Mesenchymal stem cell (in vitro differentiated cells and primary cell): ENCODE measurements at regions not wholly inside any gene's neighbourhood (a gene's known extent, or its start where the extent isn't known, plus 50 kb on each side); places are given as distances from the start of the nearest gene placed in this dataset.

ENCODE experiments used
- DNase-seq: peaks from one replicate; pipeline ENCODE4 v3.0.0-alpha.2; 2013
- H2AFZ ChIP-seq: one replicate; pipeline ENCODE4 v1.6.1; 2013; ENCODE audit warnings: low read depth, mild to moderate bottlenecking, control low read depth, inconsistent platforms, low read length, moderate library complexity
- H2AK5ac ChIP-seq: 2 replicates; pipeline ENCODE4 v1.6.1; 2013; ENCODE audit warnings: low read length, moderate library complexity, mild to moderate bottlenecking, inconsistent platforms; ENCODE audit not compliant: severe bottlenecking
- H2BK120ac ChIP-seq: one replicate; pipeline ENCODE4 v1.6.1; 2013; ENCODE audit warnings: low read depth, mild to moderate bottlenecking, inconsistent platforms, low read length, moderate library complexity
- H2BK12ac ChIP-seq, 2 experiments: one replicate each; pipeline ENCODE4 v1.6.1; 2013; ENCODE audit warnings: inconsistent platforms in 2 of 2, low read length in 2 of 2, mild to moderate bottlenecking in 2 of 2, moderate library complexity in 2 of 2, control low read depth in 1 of 2
- H2BK15ac ChIP-seq: one replicate; pipeline ENCODE4 v1.6.1; 2013; ENCODE audit warnings: mild to moderate bottlenecking, low read depth, inconsistent platforms; ENCODE audit not compliant: poor library complexity, severe bottlenecking
- H2BK5ac ChIP-seq: 2 replicates; pipeline ENCODE4 v1.6.1; 2013; ENCODE audit warnings: low read depth, mild to moderate bottlenecking, low read length, control low read depth, inconsistent platforms; ENCODE audit not compliant: poor library complexity, severe bottlenecking
- H3K14ac ChIP-seq, 2 experiments: one replicate each; pipeline ENCODE4 v1.6.1; 2013; ENCODE audit warnings: inconsistent platforms in 2 of 2, low read length in 2 of 2, control low read depth in 1 of 2, mild to moderate bottlenecking in 1 of 2, moderate library complexity in 1 of 2
- H3K18ac ChIP-seq, 2 experiments: one replicate each; pipeline ENCODE4 v1.6.1; 2013; ENCODE audit warnings: inconsistent platforms in 2 of 2, low read length in 2 of 2, control low read depth in 1 of 2, low read depth in 1 of 2, mild to moderate bottlenecking in 1 of 2
- H3K23ac ChIP-seq, 2 experiments: one replicate each; pipeline ENCODE4 v1.6.1; 2013; ENCODE audit warnings: inconsistent platforms in 2 of 2, low read length in 2 of 2, mild to moderate bottlenecking in 2 of 2, moderate library complexity in 2 of 2, control low read depth in 1 of 2
- H3K27ac ChIP-seq: 2 replicates; pipeline ENCODE4 v1.5.1; 2013; ENCODE audit warnings: mild to moderate bottlenecking, moderate library complexity, low read length, control low read depth, inconsistent platforms; ENCODE audit not compliant: poor library complexity, severe bottlenecking
- H3K27me3 ChIP-seq, 2 experiments: 2 replicates each; pipeline versions ENCODE4 v1.6.1 to v1.7.0; 2013; ENCODE audit warnings: low read length in 2 of 2, mild to moderate bottlenecking in 2 of 2, moderate library complexity in 2 of 2, control low read depth in 1 of 2, inconsistent platforms in 1 of 2; ENCODE audit not compliant: control insufficient read depth in 1 of 2, insufficient read depth in 1 of 2
- H3K36me3 ChIP-seq, 2 experiments: 2 replicates each; pipeline versions ENCODE4 v1.6.1 to v1.7.0; 2013; ENCODE audit warnings: low read length in 2 of 2, control low read depth in 1 of 2, inconsistent platforms in 1 of 2, low read depth in 1 of 2, mild to moderate bottlenecking in 1 of 2; ENCODE audit not compliant: insufficient read depth in 2 of 2, control insufficient read depth in 1 of 2
- H3K4ac ChIP-seq, 2 experiments: one replicate each; pipeline ENCODE4 v1.6.1; 2013; ENCODE audit warnings: inconsistent platforms in 2 of 2, low read length in 2 of 2, mild to moderate bottlenecking in 2 of 2, moderate library complexity in 2 of 2, control low read depth in 1 of 2, low read depth in 1 of 2
- H3K4me1 ChIP-seq: 2 replicates; pipeline ENCODE4 v1.6.1; 2013; ENCODE audit warnings: low read depth, low read length, control low read depth; ENCODE audit not compliant: control insufficient read depth, insufficient read depth
- H3K4me2 ChIP-seq: 2 replicates; pipeline ENCODE4 v1.6.1; 2013; ENCODE audit warnings: low read length, mild to moderate bottlenecking, inconsistent platforms; ENCODE audit not compliant: poor library complexity, severe bottlenecking
- H3K4me3 ChIP-seq, 2 experiments: 2 replicates each; pipeline versions ENCODE4 v1.5.1 to v1.7.0; 2013; ENCODE audit warnings: low read length in 2 of 2, mild to moderate bottlenecking in 2 of 2, control low read depth in 1 of 2, low read depth in 1 of 2; ENCODE audit not compliant: insufficient read depth in 1 of 2
- H3K79me1 ChIP-seq: replicated peaks from 2 replicates; pipeline ENCODE4 v1.6.1; 2013; ENCODE audit warnings: mild to moderate bottlenecking, control low read depth, low read length, inconsistent platforms; ENCODE audit not compliant: poor library complexity, severe bottlenecking
- H3K9ac ChIP-seq: 2 replicates; pipeline ENCODE4 v1.7.0; 2013; ENCODE audit warnings: mild to moderate bottlenecking, low read length, moderate library complexity
- H3K9me3 ChIP-seq: 2 replicates; pipeline ENCODE4 v1.7.0; 2013; ENCODE audit warnings: mild to moderate bottlenecking, low read length; ENCODE audit not compliant: control insufficient read depth
- H4K8ac ChIP-seq: one replicate; pipeline ENCODE4 v1.6.1; 2013; ENCODE audit warnings: inconsistent platforms, mild to moderate bottlenecking, low read length, moderate library complexity
- H4K91ac ChIP-seq: one replicate; pipeline ENCODE4 v1.6.1; 2013; ENCODE audit warnings: mild to moderate bottlenecking, low read length, inconsistent platforms
- WGBS: methylation state at CpG from one replicate; pipeline ENCODE4 v1.1.7; 2013; ENCODE audit warnings: mixed read lengths; 5-methylcytosine and 5-hydroxymethylcytosine counted together

- Histone ChIP-seq H3K79me1 (no peaks in the 10 kb centered on the region), H3K4me1 (no peaks in the 10 kb centered on the region), H3K18ac (no peak overlapping the region), H3K9me3 (no peaks in the 10 kb centered on the region), H3K27ac (no peak overlapping the region), H2AFZ (no peak overlapping the region), H2AK5ac (no peak overlapping the region), H3K4me2 (no peak overlapping the region), H3K36me3 (no peaks in the 10 kb centered on the region), H3K4me3 (no peak overlapping the region), H4K91ac (no peak overlapping the region), H3K4ac (no peak overlapping the region), H2BK15ac (no peak overlapping the region), H2BK12ac (no peak overlapping the region), H2BK120ac (no peak overlapping the region), H3K9ac (no peak overlapping the region), H3K14ac (no peak overlapping the region), H3K23ac (no peak overlapping the region), H3K27me3 (no peaks in the 10 kb centered on the region), H2BK5ac (no peak overlapping the region), H4K8ac (no peak overlapping the region)
- WGBS: 100% methylated on average over 2 of the region's 2 CpGs
- DNase-seq: no peak
Observed at GRCh38 chr3:189534531-189534930, 96.7 kb upstream of the TP63 start.

- Histone ChIP-seq H3K4me2 (no peak overlapping the region), H2BK5ac (no peak overlapping the region), H3K9ac (no peak overlapping the region), H4K91ac (no peak overlapping the region), H3K14ac (no peak overlapping the region), H3K4me1 (no peaks in the 10 kb centered on the region), H3K9me3 (no peaks in the 10 kb centered on the region), H2AFZ (no peak overlapping the region), H3K36me3 (no peaks in the 10 kb centered on the region), H2BK120ac (no peak overlapping the region), H2BK12ac (no peak overlapping the region), H2AK5ac (no peak overlapping the region), H3K4me3 (no peak overlapping the region), H4K8ac (no peak overlapping the region), H3K23ac (no peak overlapping the region), H2BK15ac (no peak overlapping the region), H3K18ac (no peak overlapping the region), H3K4ac (no peak overlapping the region), H3K79me1 (no peaks in the 10 kb centered on the region), H3K27ac (no peak overlapping the region), H3K27me3 (no peaks in the 10 kb centered on the region)
- WGBS: 63% methylated on average over 1 of the region's 1 CpG
- no peak for DNase-seq
Observed at GRCh38 chr3:189537135-189537534, 94.1 kb upstream of the TP63 start.

DNA sequence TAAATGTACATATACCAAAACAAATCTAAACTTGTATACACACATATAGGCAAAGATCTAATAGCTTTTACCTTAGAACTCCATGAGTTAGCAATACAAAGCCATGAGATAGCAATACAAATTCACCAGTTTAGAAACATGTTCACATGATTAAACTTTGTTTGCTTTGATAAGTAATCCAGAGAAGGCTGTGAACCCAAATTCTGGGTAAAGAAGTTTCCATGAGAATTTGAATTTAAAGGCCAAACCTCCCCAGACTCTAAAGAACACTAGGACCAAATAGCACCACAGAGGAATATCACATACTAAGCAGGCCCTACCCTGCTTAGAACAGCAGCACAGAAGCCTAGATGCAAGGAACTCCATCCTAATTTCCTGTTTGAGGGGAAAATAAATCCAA lies 83.7 kb upstream of the TP63 start:
- no peak overlapping the region for H2AK5ac ChIP-seq
- no peak overlapping the region for H4K91ac ChIP-seq
- H3K9me3 ChIP-seq: peaks cover 29% of the 10 kb centered on the region
- no peak overlapping the region for H3K9ac ChIP-seq
- no peak overlapping the region for H4K8ac ChIP-seq
- no peaks in the 10 kb centered on the region for H3K4me1 ChIP-seq
- H3K4me3 ChIP-seq: no peak overlapping the region
- H3K23ac ChIP-seq: no peak overlapping the region
- no peaks in the 10 kb centered on the region for H3K36me3 ChIP-seq
- no peak overlapping the region for H3K27ac ChIP-seq
- H3K4ac ChIP-seq: no peak overlapping the region
- no peak overlapping the region for H2AFZ ChIP-seq
- no peak overlapping the region for H3K18ac ChIP-seq
- H3K14ac ChIP-seq: no peak overlapping the region
- DNase-seq: no peak
- no peak overlapping the region for H2BK120ac ChIP-seq
- H2BK5ac ChIP-seq: no peak overlapping the region
- no peak overlapping the region for H2BK15ac ChIP-seq
- H3K4me2 ChIP-seq: no peak overlapping the region
- no peaks in the 10 kb centered on the region for H3K27me3 ChIP-seq
- H2BK12ac ChIP-seq: no peak overlapping the region
- H3K79me1 ChIP-seq: no peaks in the 10 kb centered on the region

GRCh38 chr3:189548053-189548452 lies 83.1 kb upstream of the TP63 start:
- Histone ChIP-seq H3K36me3 (no peaks in the 10 kb centered on the region), H2BK12ac (no peak overlapping the region), H3K23ac (no peak overlapping the region), H3K79me1 (no peaks in the 10 kb centered on the region), H3K4me2 (no peak overlapping the region), H3K9me3 (peaks cover 29% of the 10 kb centered on the region), H2AFZ (no peak overlapping the region), H2BK15ac (no peak overlapping the region), H3K27ac (no peak overlapping the region), H3K14ac (no peak overlapping the region), H3K9ac (no peak overlapping the region), H3K4me3 (no peak overlapping the region), H4K91ac (no peak overlapping the region), H3K18ac (no peak overlapping the region), H3K4ac (no peak overlapping the region), H2AK5ac (no peak overlapping the region), H4K8ac (no peak overlapping the region), H3K27me3 (no peaks in the 10 kb centered on the region), H3K4me1 (no peaks in the 10 kb centered on the region), H2BK5ac (no peak overlapping the region), H2BK120ac (no peak overlapping the region)
- no peak for DNase-seq
